ENCODE measurements at regions not wholly inside any gene's neighbourhood (a gene's known extent, or its start where the extent isn't known, plus 50 kb on each side); places are given as distances from the start of the nearest gene placed in this dataset.

DNA sequence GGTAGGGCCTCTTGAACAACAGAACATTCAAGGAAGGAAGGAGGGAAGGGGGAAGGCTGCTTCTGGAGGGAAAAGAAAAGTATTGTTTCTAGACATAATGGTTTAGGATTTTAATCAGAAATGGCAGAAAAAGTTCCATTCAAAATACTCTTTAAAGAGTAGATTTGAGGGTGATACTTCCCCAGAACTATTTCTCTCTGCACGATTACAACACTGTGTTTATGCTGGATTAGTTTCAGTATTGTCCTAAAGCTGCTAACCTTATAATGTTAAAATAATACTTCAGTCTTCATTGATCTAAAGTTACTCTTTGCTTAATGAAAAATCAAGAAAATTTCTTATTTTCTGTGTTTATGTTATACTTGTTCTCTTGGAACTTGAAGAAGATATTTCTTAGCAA is 1026.3 kb upstream of the PABPC4L start:
- no peak for DNase-seq (ENCODE audit: low spot score)

DNA sequence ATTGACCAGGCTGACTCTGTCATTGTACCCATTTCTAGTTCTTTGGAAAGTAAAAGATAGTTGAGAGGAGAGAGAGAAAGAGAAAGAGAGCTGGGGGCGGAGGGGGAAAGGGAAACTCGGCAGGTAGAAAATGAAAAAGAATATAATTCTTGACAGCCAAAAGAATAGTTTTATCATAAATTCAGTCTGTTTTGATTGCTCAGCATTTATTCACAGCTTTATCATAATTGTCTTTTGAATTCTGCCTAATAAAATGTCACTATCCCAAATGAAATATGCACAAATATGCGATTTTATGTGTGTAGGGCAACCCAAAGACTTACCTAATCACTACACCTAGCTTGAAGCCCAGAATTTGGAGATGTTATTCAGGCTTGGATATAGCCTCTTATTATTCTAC is 1024.0 kb upstream of the PABPC4L start:
- no peak for DNase-seq (ENCODE audit: low spot score)

GRCh38 chr4:135210341-135210740 is 1008.8 kb upstream of the PABPC4L start:
- DNase-seq (ENCODE audit: low spot score), result no peak

GRCh38 chr4:135207531-135207930 is 1005.9 kb upstream of the PABPC4L start:
- no peak for DNase-seq (ENCODE audit: low spot score)

DNA sequence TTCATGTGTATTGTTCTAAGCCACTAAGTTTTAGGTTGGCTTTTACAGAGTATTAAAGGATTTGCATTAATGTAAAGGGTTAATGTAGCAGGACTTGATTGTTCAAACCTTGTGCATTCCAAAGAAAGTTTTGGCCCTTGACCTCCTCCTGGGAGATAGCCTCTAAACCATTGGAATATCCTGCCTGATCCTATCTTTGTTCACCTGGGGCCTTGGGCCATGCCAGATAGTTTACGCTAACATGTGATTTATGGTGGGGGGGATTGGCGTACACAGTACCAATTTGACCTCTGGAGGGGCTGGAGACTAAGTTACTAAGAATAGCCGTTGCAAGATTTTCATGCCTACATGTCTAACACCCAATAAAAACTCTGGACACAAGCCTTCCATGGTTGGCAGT is 1002.7 kb upstream of the PABPC4L start:
- no peak for DNase-seq (ENCODE audit: low spot score)

DNA sequence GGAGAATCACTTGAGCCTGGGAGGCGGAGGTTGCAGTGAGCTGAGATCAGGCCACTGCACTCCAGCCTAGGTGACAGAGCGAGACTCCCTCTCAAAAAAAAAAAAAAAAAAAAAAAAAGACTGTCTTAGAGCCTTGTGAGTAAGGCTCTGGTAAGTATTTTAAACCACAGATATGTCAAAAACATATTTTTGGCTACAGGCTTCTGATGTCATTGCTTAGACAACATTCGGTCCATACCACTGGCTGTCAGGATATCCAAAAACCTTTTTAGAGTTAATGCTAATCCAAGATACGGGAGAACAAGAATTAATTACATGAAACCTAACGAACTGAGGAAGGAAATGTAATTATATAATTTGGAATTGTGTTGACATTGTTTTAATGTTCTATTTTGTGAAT is 999.5 kb upstream of the PABPC4L start:
- DNase-seq (ENCODE audit: low spot score), result no peak

DNA sequence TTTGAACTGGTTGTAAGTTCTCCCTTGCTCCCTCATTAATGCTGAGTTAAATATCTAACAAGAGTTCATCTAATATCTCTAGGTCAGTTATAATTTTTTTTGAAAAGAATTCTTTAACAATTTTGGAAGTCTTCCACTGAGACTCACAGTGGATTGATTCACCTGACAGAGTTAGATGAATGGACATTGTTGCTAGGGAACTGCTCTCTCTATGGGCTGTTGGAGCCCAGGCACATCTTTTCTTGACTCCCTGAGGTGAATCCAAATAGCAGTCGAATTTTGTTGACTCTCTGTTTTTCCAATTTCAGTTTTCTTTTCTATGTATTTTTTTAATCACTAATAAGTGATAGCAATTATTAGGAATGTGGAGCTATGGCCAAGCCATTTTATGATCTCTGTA is 996.1 kb upstream of the PABPC4L start:
- no peak for DNase-seq (ENCODE audit: low spot score)

DNA sequence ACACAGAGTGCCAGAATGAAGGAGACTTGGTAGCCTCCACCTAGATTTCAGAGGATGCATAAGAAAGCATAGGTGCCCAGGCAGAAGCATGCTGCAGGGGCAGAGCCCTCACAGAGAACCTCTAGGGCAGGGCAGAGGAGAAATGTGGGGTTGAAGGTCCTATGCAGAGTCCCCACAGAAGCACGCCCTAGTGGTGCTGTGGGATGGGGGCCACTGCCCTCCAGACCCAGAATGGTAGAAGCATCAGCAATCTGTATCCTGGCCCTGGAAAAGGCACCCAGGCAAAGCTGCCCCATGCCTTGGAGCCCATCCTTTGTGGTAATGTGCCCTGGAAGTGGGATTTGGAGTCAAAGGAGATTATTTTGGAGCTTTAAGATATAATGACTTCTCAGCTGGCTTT is 992.9 kb upstream of the PABPC4L start:
- DNase-seq (ENCODE audit: low spot score), result no peak

DNA sequence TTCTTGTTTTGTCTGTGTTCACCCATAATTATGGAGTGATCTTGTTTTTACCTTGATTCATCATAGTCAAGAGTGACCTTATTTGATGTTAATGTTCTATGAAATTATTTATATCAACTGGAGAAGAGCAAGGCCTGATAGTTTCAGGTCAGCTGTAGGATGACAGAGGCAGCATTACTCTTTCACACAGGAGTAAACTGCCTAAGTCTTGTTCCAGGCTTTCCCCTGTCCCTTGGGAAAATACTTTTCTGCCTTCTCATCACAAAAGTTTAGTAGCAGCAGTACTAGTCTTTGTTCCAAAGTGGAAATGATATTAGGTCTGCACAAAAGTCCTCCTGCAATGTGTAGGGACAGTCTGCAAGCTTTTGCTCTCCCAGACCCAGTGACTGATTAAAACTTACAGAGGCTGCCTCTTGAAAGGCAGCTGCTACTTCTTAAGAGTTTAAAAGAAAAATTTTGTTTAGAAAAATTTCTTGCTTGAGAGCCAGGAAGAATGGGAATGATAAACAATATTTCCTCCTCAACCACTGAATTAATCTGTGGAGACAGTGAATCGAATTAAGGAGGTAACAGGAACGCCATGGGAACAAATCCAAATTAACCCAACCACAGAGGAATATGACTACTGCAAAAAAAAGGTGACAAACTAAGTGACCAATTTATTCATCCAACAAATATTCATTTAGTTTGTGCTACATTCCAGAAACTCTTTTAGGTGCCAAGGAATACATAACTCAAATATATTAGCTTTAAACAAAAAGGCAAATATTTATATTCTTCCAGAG is 991.4 kb upstream of the PABPC4L start:
- DNase-seq (ENCODE audit: low spot score), result no peak

DNA sequence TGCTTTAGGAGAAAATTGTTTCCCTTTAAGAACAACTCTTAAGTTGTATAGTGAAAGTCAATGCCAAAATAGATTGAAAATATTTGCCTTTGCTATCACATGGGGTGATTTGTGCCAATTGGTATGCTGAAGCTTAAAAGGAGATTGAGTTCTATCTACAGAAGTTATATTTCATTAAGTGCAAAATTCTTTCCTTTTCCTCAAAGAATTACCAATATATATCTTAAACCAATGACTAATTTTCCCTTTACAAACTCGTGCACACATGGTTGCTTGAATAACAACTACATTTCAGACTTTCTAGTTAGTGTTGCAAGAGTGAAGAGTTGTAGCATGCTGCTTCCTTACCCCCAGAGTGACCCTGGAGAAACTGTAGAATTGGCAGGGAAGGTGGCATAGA is 990.0 kb upstream of the PABPC4L start:
- no peak for DNase-seq (ENCODE audit: low spot score)

DNA sequence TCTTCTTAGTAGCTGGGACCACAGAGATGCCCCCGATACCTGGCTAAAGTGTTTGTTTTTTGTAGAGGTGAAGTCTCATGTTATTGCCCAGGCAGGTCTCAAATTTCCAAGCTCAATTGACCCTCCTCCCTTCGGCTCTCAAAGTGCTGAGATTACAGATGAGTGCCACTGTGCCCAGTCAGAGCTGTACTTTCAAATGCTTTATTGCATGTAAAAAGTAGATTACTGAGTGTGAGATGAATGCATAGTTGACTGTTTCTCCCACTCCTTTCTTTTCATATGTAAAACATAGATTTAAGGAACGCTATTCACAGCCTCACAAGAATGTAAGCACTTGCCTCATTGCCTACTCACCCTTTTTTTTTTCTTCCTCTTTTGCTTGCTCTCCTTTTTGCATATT is 984.4 kb upstream of the PABPC4L start:
- DNase-seq (ENCODE audit: low spot score), result no peak

- DNase-seq (ENCODE audit: low spot score), result no peak
These were observed 983.7 kb upstream of the PABPC4L start for GRCh38 chr4:135185256-135185655.

- no peak for DNase-seq (ENCODE audit: low spot score)
These were observed 983.1 kb upstream of the PABPC4L start for GRCh38 chr4:135184715-135185114.

DNA sequence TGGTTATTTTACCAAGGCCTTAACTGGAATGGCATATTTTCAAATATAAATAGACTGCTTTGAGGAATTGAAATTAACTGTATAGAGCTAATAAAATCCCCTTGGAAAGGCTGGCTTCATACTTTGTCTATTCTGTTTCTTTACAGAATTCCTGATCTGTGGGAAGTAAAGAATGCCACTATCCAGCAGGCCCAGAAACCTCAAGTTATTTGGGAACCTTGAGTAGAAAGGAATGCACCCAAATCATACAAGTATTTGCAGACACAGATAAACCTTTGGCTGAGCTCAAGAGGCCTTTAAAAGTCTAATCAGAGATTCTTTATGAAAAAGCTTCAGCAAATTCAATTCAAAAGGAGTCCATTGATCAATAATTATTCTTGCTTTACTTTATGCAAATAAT is 975.7 kb upstream of the PABPC4L start:
- DNase-seq (ENCODE audit: low spot score), result peak; percentile 30

GRCh38 chr4:135166661-135167060 is 965.1 kb upstream of the PABPC4L start:
- DNase-seq (ENCODE audit: low spot score), result no peak

DNA sequence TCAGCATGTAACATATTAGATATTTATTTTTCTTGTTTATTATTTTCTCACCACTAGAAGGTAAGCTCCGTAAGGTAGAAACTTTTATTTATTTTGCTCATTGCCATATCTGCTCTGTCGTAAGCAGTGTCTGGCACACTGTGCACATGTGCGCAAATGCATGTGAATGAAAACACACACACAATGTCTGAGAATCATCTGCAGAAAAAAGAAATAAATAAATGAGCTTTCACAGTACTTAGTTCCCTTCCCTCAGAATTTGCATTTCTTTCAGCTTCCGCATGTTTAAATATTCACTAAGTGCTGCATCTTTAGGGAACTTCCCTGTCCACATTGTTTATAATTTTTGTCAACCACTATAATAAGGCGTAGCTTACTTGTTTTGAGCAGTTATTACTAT is 963.0 kb upstream of the PABPC4L start:
- DNase-seq (ENCODE audit: low spot score), result no peak

GRCh38 chr4:135144498-135144897 is 942.9 kb upstream of the PABPC4L start:
- no peak for DNase-seq (ENCODE audit: low spot score)

DNA sequence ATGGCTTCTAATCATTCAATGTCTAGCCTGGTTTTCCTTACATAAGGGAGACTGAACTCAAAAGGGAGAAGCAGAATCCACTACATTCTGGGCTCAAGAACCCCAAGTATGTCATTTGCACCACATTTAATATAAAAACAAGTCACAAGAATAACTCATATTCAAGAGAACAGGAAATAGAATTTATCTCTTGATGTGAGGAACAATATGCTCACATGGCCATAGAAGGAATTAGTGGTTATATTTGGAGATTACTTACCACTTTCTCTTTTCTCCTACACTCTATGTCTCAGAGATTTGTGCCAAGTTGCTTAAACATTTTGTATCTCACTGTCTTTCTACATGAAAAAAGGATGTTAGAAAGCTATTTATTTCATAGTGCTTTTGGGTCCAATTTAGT is 922.6 kb upstream of the PABPC4L start:
- DNase-seq (ENCODE audit: low spot score), result no peak

DNA sequence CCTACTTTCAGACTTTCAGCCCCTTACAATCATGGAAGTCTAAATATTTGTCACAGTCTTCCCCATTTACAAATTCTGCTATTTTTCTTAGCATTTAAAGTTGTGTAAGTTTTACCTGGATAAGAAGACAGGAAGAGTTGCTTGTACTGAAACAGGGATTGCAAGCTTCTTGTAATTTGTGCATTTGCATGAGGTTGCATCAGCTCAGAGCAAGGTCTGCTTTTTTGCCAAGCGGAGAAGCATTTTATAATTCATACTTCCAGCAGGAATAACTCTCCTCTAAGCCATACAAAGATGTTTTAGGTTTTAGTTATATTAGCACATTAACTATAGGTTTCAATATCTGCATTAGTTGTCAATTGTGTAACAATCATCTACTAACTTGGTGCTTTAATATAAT is 922.0 kb upstream of the PABPC4L start:
- DNase-seq (ENCODE audit: low spot score), result no peak

DNA sequence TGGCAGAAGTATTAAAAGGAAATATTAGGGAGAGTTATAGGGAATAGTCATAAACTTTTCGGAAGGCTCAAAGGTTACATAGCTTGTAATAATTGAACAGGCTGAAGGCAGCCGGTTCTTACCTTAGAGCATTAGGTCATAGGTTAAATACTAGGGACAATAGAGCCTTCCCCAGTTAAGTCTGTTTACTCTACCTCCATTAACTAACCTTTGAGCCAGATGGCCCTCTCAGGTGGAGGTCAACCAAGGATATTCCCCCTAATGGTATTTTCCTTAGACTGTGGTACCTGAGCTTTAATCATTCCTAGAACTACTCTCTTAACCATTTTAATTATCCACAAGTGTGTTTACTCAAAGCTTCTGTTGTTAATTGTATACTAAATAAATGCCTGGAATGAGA is 920.9 kb upstream of the PABPC4L start:
- no peak for DNase-seq (ENCODE audit: low spot score)

GRCh38 chr4:135120195-135120594 is 918.6 kb upstream of the PABPC4L start:
- peak; percentile 48 for DNase-seq (ENCODE audit: low spot score)

DNA sequence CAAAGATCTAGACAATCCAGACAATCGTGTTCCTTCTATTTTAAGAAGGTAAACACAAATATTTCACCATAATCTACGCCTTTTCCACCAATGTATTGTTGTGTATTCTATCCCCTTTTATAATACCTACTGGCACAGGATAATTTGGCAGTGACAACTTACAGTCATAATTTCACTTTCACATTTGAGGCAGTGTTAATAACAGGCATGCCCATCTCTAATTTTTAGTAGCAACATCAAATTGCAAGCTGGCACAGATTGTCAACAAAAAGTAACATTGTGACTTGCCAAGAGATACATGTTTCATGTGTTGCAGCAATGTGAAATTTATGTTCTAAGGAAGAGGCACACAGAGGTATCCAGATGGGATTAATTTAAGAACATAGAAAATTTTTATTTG is 912.5 kb upstream of the PABPC4L start:
- no peak for DNase-seq (ENCODE audit: low spot score)

- no peak for DNase-seq (ENCODE audit: low spot score)
These were observed 896.5 kb upstream of the PABPC4L start for GRCh38 chr4:135098061-135098460.

DNA sequence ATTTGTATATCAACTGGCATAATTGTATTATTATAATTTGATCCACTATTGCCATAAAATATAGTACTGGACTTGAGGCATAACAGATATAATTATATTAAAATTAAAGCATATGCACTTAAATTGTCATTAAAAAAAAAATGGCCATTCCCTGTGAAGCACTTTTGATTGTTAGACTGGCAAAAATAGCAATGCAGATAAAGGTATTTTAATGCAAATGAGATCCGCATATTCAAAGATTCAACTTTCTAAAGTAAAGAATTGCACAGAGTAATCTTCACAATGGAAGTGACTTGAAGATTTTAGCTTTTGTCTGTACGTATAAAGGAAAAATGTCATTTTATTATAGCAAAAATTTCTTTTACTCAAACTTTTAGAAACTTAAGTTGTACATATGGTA is 871.8 kb upstream of the PABPC4L start:
- DNase-seq (ENCODE audit: low spot score), result no peak

Data from umbilical cord (tissue), 1 donor.